ENCODE measurements at regions not wholly inside any gene's neighbourhood (a gene's known extent, or its start where the extent isn't known, plus 50 kb on each side); places are given as distances from the start of the nearest gene placed in this dataset.

DNA sequence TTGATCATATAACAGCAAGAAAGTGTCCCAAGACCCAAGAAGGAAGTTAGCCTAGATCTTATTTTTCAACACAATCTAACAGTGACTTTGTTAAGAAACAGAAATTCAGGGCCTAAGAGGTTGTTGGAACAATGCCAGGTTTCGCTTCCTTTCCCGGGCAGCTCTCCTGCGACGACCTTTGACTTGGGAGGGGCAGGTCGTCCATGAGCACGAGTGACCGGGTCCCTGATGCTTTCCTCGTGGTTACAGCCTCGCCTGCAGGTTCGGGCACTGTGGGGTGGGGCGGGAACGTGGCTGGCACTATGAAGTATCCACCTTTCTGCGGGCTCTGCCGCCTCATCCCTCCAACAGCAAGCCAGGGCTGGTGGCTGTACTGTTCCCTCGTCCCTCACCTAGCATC lies 90.1 kb upstream of the RGMA start:
- Histone ChIP-seq H3K4me1 (ENCODE audit: control insufficient read depth in 2 of 2, insufficient read depth in 2 of 2, low read length in 1 of 2) (no peaks in the 10 kb centered on the region), H3K27me3 (ENCODE audit: control insufficient read depth in 1 of 2, insufficient read depth in 2 of 2, low read length in 2 of 2) (no peaks in the 10 kb centered on the region), H3K36me3 (ENCODE audit: control insufficient read depth in 2 of 2, insufficient read depth in 2 of 2, low read length in 1 of 2) (no peaks in the 10 kb centered on the region), H3K9me3 (ENCODE audit: control insufficient read depth in 2 of 2, insufficient read depth in 1 of 2, low read depth in 1 of 2, low read length in 1 of 2) (no peaks in the 10 kb centered on the region), H3K27ac (ENCODE audit: low read depth in 2 of 2, low read length in 1 of 2) (no peak overlapping the region), H3K4me3 (ENCODE audit: low read depth in 1 of 2, low read length in 2 of 2) (no peak overlapping the region)
- 37 to 43% methylated on average over 15 of the region's 15 CpGs for WGBS, 2 donors

DNA sequence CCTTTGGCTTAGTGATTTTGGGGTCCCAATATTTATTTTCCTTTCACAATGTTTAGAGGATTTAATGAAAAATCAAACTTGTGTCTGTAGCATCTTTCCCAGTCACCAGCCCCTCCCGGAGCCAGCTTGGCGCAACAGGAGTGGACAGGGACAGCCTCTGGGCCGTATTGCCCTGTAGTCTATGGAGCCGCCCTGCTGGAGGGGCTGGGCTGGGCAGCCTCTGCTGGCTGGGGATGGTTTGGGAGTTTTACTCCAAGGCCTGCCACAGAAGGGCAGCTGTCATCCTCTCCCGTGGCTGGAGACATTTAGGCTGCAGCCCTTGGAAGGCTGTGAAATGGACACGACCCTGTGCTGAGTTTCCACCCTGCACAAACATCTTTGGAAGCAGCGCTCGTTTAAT lies 89.4 kb upstream of the RGMA start:
- 87% methylated on average over 8 of the region's 8 CpGs for WGBS, 2 donors
- H3K4me3 ChIP-seq (ENCODE audit: low read depth in 1 of 2, low read length in 2 of 2), result no peak overlapping the region
- H3K36me3 ChIP-seq (ENCODE audit: control insufficient read depth in 2 of 2, insufficient read depth in 2 of 2, low read length in 1 of 2), result no peaks in the 10 kb centered on the region
- peaks cover 0 to 2% of the 10 kb centered on the region in 2 donors for H3K4me1 ChIP-seq (ENCODE audit: control insufficient read depth in 2 of 2, insufficient read depth in 2 of 2, low read length in 1 of 2)
- no peak overlapping the region for H3K27ac ChIP-seq (ENCODE audit: low read depth in 2 of 2, low read length in 1 of 2)
- H3K9me3 ChIP-seq (ENCODE audit: control insufficient read depth in 2 of 2, insufficient read depth in 1 of 2, low read depth in 1 of 2, low read length in 1 of 2), result peaks cover 0 to 2% of the 10 kb centered on the region in 2 donors
- no peaks in the 10 kb centered on the region for H3K27me3 ChIP-seq (ENCODE audit: control insufficient read depth in 1 of 2, insufficient read depth in 2 of 2, low read length in 2 of 2)

DNA sequence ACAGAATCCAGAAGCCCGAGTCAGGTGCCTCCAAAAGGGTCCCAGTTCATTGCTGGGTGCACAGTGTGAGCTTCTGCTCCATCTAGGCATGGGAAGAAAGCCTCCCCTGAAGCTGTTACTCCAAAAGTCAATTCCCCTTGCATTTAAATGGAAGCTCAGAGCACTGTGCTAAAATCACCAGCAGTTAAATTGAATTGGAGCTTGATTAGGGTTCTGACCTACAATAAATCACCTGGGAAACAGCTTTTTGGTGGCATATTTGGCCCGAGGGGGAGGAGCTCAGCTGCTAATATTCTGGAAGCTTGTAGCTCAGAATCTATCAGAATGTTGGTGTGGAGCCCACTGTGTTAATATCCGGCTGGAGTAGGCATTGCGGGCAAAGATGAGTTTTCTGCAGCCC lies 87.1 kb upstream of the RGMA start:
- H3K27me3 ChIP-seq (ENCODE audit: control insufficient read depth in 1 of 2, insufficient read depth in 2 of 2, low read length in 2 of 2), result no peaks in the 10 kb centered on the region
- H3K9me3 ChIP-seq (ENCODE audit: control insufficient read depth in 2 of 2, insufficient read depth in 1 of 2, low read depth in 1 of 2, low read length in 1 of 2), result peaks cover 2% of the 10 kb centered on the region in 2 donors
- 84 to 87% methylated on average over 4 of the region's 4 CpGs for WGBS, 2 donors
- H3K4me3 ChIP-seq (ENCODE audit: low read depth in 1 of 2, low read length in 2 of 2), result no peak overlapping the region
- peaks cover 0 to 7% of the 10 kb centered on the region in 2 donors for H3K4me1 ChIP-seq (ENCODE audit: control insufficient read depth in 2 of 2, insufficient read depth in 2 of 2, low read length in 1 of 2)
- H3K27ac ChIP-seq (ENCODE audit: low read depth in 2 of 2, low read length in 1 of 2), result no peak overlapping the region
- no peaks in the 10 kb centered on the region for H3K36me3 ChIP-seq (ENCODE audit: control insufficient read depth in 2 of 2, insufficient read depth in 2 of 2, low read length in 1 of 2)

GRCh38 chr15:93174836-93175235 lies 85.8 kb upstream of the RGMA start:
- H3K9me3 ChIP-seq (ENCODE audit: control insufficient read depth in 2 of 2, insufficient read depth in 1 of 2, low read depth in 1 of 2, low read length in 1 of 2), result peaks cover 2% of the 10 kb centered on the region in 2 donors
- H3K27ac ChIP-seq (ENCODE audit: low read depth in 2 of 2, low read length in 1 of 2), result no peak overlapping the region
- no peaks in the 10 kb centered on the region for H3K36me3 ChIP-seq (ENCODE audit: control insufficient read depth in 2 of 2, insufficient read depth in 2 of 2, low read length in 1 of 2)
- no peak overlapping the region for H3K4me3 ChIP-seq (ENCODE audit: low read depth in 1 of 2, low read length in 2 of 2)
- no peaks in the 10 kb centered on the region for H3K27me3 ChIP-seq (ENCODE audit: control insufficient read depth in 1 of 2, insufficient read depth in 2 of 2, low read length in 2 of 2)
- H3K4me1 ChIP-seq (ENCODE audit: control insufficient read depth in 2 of 2, insufficient read depth in 2 of 2, low read length in 1 of 2), result peaks cover 0 to 7% of the 10 kb centered on the region in 2 donors
- WGBS, 2 donors, result 84 to 87% methylated on average over 2 of the region's 2 CpGs

DNA sequence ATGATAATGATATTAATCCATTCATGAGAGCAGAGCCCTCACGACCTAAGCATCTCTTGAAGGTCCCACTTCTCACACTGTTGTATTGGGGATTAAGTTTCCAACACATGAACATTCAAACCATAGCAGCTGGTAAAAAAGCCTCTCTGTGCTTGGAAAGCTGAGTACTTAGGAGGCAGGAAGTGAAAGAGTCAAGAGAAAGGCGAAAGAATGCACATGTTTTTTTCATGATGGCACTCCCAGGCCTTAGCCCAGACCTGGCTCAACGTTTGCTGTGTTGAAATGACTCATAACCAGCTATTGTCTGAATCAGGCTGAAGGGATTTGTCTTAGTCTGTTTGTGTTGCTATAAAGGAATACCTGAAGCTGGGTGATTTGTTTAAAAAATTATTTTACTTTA lies 84.4 kb upstream of the RGMA start:
- peak overlapping the region in 1 of 2 donors; percentile 9 for H3K27ac ChIP-seq (ENCODE audit: low read depth in 2 of 2, low read length in 1 of 2)
- peaks cover 2% of the 10 kb centered on the region in 2 donors for H3K9me3 ChIP-seq (ENCODE audit: control insufficient read depth in 2 of 2, insufficient read depth in 1 of 2, low read depth in 1 of 2, low read length in 1 of 2)
- peaks cover 0 to 7% of the 10 kb centered on the region in 2 donors for H3K4me1 ChIP-seq (ENCODE audit: control insufficient read depth in 2 of 2, insufficient read depth in 2 of 2, low read length in 1 of 2)
- WGBS, 2 donors, result 41 to 50% methylated on average over 3 of the region's 3 CpGs
- H3K36me3 ChIP-seq (ENCODE audit: control insufficient read depth in 2 of 2, insufficient read depth in 2 of 2, low read length in 1 of 2), result no peaks in the 10 kb centered on the region
- H3K27me3 ChIP-seq (ENCODE audit: control insufficient read depth in 1 of 2, insufficient read depth in 2 of 2, low read length in 2 of 2), result no peaks in the 10 kb centered on the region
- H3K4me3 ChIP-seq (ENCODE audit: low read depth in 1 of 2, low read length in 2 of 2), result no peak overlapping the region

- 79 to 84% methylated on average over 3 of the region's 3 CpGs for WGBS, 2 donors
- H3K27ac ChIP-seq (ENCODE audit: low read depth in 2 of 2, low read length in 1 of 2), result no peak overlapping the region
- H3K4me3 ChIP-seq (ENCODE audit: low read depth in 1 of 2, low read length in 2 of 2), result no peak overlapping the region
- no peaks in the 10 kb centered on the region for H3K27me3 ChIP-seq (ENCODE audit: control insufficient read depth in 1 of 2, insufficient read depth in 2 of 2, low read length in 2 of 2)
- H3K9me3 ChIP-seq (ENCODE audit: control insufficient read depth in 2 of 2, insufficient read depth in 1 of 2, low read depth in 1 of 2, low read length in 1 of 2), result peaks cover 2% of the 10 kb centered on the region in 2 donors
- H3K36me3 ChIP-seq (ENCODE audit: control insufficient read depth in 2 of 2, insufficient read depth in 2 of 2, low read length in 1 of 2), result no peaks in the 10 kb centered on the region
- H3K4me1 ChIP-seq (ENCODE audit: control insufficient read depth in 2 of 2, insufficient read depth in 2 of 2, low read length in 1 of 2), result peaks cover 0 to 7% of the 10 kb centered on the region in 2 donors
Observed at GRCh38 chr15:93171476-93171875, 82.5 kb upstream of the RGMA start.

DNA sequence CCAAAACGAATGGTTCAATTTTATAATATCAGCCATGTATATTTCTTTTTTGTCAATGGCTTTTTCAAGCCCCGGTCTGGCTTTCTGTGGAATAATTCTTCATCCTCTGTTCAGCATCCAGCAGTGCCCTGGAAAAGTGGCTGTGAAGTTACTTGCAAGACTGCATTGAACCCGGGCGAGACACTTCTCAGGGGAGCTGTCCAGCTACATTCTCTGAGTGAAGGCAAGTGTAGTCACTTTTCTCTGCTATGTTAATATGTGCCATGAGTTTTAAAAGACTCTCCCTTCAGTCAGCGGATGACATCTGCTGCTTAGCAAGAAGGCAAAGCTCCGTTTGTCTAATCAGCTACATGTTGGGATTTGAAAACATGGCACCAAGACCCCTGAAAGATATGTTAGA lies 81.3 kb upstream of the RGMA start:
- H3K4me1 ChIP-seq (ENCODE audit: control insufficient read depth in 2 of 2, insufficient read depth in 2 of 2, low read length in 1 of 2), result peaks cover 0 to 7% of the 10 kb centered on the region in 2 donors
- WGBS, 2 donors, result 69 to 78% methylated on average over 6 of the region's 6 CpGs
- no peak overlapping the region for H3K27ac ChIP-seq (ENCODE audit: low read depth in 2 of 2, low read length in 1 of 2)
- H3K36me3 ChIP-seq (ENCODE audit: control insufficient read depth in 2 of 2, insufficient read depth in 2 of 2, low read length in 1 of 2), result no peaks in the 10 kb centered on the region
- H3K27me3 ChIP-seq (ENCODE audit: control insufficient read depth in 1 of 2, insufficient read depth in 2 of 2, low read length in 2 of 2), result no peaks in the 10 kb centered on the region
- H3K9me3 ChIP-seq (ENCODE audit: control insufficient read depth in 2 of 2, insufficient read depth in 1 of 2, low read depth in 1 of 2, low read length in 1 of 2), result peaks cover 2% of the 10 kb centered on the region in 2 donors
- H3K4me3 ChIP-seq (ENCODE audit: low read depth in 1 of 2, low read length in 2 of 2), result no peak overlapping the region

DNA sequence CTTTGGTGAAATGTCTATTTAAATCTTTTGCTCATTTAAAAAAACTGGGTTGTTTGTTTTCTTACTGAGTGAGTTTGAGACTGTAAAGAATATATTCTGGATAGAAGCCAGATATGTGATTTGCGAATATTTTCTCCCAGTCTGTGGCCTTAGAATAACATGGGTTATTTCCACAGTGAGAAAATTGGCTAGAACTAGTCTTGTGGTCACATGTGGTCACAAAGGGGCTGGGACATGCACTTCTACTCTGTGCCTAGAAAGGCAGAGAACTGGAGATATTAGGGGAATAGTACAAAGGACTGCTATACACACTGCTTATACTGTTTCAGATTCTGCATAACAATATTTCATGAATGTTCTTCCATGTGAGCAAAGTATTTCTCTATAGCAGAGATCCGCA lies 79.9 kb upstream of the RGMA start:
- no peak overlapping the region for H3K27ac ChIP-seq (ENCODE audit: low read depth in 2 of 2, low read length in 1 of 2)
- H3K4me3 ChIP-seq (ENCODE audit: low read depth in 1 of 2, low read length in 2 of 2), result no peak overlapping the region
- H3K36me3 ChIP-seq (ENCODE audit: control insufficient read depth in 2 of 2, insufficient read depth in 2 of 2, low read length in 1 of 2), result no peaks in the 10 kb centered on the region
- WGBS, 2 donors, result 68 to 79% methylated on average over 2 of the region's 2 CpGs
- H3K9me3 ChIP-seq (ENCODE audit: control insufficient read depth in 2 of 2, insufficient read depth in 1 of 2, low read depth in 1 of 2, low read length in 1 of 2), result peaks cover 1 to 2% of the 10 kb centered on the region in 2 donors
- no peaks in the 10 kb centered on the region for H3K27me3 ChIP-seq (ENCODE audit: control insufficient read depth in 1 of 2, insufficient read depth in 2 of 2, low read length in 2 of 2)
- H3K4me1 ChIP-seq (ENCODE audit: control insufficient read depth in 2 of 2, insufficient read depth in 2 of 2, low read length in 1 of 2), result peaks cover 0 to 7% of the 10 kb centered on the region in 2 donors

DNA sequence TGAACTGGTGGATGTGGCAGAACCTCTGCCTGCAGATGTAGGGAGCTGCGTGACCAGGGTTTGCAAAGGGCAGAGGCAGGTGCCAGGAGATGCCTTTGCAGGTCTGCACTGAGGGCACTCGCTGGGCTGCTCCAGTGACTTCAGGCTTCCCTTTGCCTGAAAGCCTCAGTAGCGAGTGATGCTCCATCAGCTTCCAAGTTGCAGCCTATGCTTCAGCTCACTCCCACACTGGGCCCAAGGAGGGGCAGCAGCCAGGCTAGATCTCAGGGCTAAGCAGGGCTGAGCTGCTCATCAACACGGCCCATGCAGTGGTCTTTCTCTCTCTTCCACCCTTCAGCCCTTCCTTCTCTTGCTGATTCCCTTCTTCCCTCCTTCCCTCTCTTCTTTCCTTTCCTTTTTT lies 78.3 kb upstream of the RGMA start:
- Histone ChIP-seq H3K27me3 (ENCODE audit: control insufficient read depth in 1 of 2, insufficient read depth in 2 of 2, low read length in 2 of 2) (no peaks in the 10 kb centered on the region), H3K27ac (ENCODE audit: low read depth in 2 of 2, low read length in 1 of 2) (no peak overlapping the region), H3K9me3 (ENCODE audit: control insufficient read depth in 2 of 2, insufficient read depth in 1 of 2, low read depth in 1 of 2, low read length in 1 of 2) (no peaks in the 10 kb centered on the region), H3K4me3 (ENCODE audit: low read depth in 1 of 2, low read length in 2 of 2) (no peak overlapping the region), H3K4me1 (ENCODE audit: control insufficient read depth in 2 of 2, insufficient read depth in 2 of 2, low read length in 1 of 2) (no peaks in the 10 kb centered on the region), H3K36me3 (ENCODE audit: control insufficient read depth in 2 of 2, insufficient read depth in 2 of 2, low read length in 1 of 2) (no peaks in the 10 kb centered on the region)
- WGBS, 2 donors, result 80 to 81% methylated on average over 4 of the region's 4 CpGs

- no peaks in the 10 kb centered on the region for H3K27me3 ChIP-seq (ENCODE audit: control insufficient read depth in 1 of 2, insufficient read depth in 2 of 2, low read length in 2 of 2)
- no peak overlapping the region for H3K27ac ChIP-seq (ENCODE audit: low read depth in 2 of 2, low read length in 1 of 2)
- 71 to 82% methylated on average over 8 of the region's 8 CpGs for WGBS, 2 donors
- H3K9me3 ChIP-seq (ENCODE audit: control insufficient read depth in 2 of 2, insufficient read depth in 1 of 2, low read depth in 1 of 2, low read length in 1 of 2), result no peaks in the 10 kb centered on the region
- no peaks in the 10 kb centered on the region for H3K4me1 ChIP-seq (ENCODE audit: control insufficient read depth in 2 of 2, insufficient read depth in 2 of 2, low read length in 1 of 2)
- H3K36me3 ChIP-seq (ENCODE audit: control insufficient read depth in 2 of 2, insufficient read depth in 2 of 2, low read length in 1 of 2), result no peaks in the 10 kb centered on the region
- no peak overlapping the region for H3K4me3 ChIP-seq (ENCODE audit: low read depth in 1 of 2, low read length in 2 of 2)
Observed at GRCh38 chr15:93166675-93167074, 77.7 kb upstream of the RGMA start.

Measured in esophagus (tissue), 2 donors.